ENCODE measurements at regions not wholly inside any gene's neighbourhood (a gene's known extent, or its start where the extent isn't known, plus 50 kb on each side); places are given as distances from the start of the nearest gene placed in this dataset.

- no peak for TF ChIP-seq POLR2AphosphoS5 (IDR thresholded peaks at IDR 0.05; ENCODE audit: low read depth, low read length)
- TF ChIP-seq SIN3A (IDR thresholded peaks at IDR 0.05; ENCODE audit: borderline replicate concordance, insufficient read depth, low read length): no peak
- TF ChIP-seq REST (IDR thresholded peaks at IDR 0.05; ENCODE audit: insufficient read depth in 1 of 2, low read depth in 2 of 2, low read length in 2 of 2): no peak
- TF ChIP-seq TAF1 (IDR thresholded peaks at IDR 0.05; ENCODE audit: borderline replicate concordance, insufficient read depth, low read length): no peak
- no peak for TF ChIP-seq FOXP2 (optimal IDR thresholded peaks at IDR 0.05; ENCODE audit: borderline replicate concordance, extremely low read depth, extremely low read length, insufficient read depth)
Measured at GRCh38 chr10:113438652-113439051, 114.2 kb upstream of the HABP2 start.

Data from PFSK-1 (cell line).